ENCODE measurements at regions not wholly inside any gene's neighbourhood (a gene's known extent, or its start where the extent isn't known, plus 50 kb on each side); places are given as distances from the start of the nearest gene placed in this dataset.

DNA sequence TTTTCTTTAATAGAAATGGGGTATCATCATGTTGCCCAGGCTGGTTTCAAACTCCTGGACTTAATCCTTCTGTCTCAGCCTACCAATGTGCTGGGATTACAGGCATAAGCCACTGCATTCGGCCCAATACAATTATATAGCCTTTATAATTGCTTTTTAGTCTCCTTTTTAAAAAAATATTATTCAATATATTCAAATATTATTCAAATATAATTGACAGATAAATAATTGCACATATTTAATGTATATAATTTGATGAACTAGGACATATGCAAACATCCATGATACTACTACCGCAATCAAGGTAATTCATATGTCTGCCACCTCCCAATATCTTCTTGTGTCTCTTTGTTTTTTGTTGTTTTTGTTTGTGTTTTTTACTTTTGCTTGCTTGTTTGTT lies 894.2 kb upstream of the PTPRD start:
- TF ChIP-seq, protein P1, sequence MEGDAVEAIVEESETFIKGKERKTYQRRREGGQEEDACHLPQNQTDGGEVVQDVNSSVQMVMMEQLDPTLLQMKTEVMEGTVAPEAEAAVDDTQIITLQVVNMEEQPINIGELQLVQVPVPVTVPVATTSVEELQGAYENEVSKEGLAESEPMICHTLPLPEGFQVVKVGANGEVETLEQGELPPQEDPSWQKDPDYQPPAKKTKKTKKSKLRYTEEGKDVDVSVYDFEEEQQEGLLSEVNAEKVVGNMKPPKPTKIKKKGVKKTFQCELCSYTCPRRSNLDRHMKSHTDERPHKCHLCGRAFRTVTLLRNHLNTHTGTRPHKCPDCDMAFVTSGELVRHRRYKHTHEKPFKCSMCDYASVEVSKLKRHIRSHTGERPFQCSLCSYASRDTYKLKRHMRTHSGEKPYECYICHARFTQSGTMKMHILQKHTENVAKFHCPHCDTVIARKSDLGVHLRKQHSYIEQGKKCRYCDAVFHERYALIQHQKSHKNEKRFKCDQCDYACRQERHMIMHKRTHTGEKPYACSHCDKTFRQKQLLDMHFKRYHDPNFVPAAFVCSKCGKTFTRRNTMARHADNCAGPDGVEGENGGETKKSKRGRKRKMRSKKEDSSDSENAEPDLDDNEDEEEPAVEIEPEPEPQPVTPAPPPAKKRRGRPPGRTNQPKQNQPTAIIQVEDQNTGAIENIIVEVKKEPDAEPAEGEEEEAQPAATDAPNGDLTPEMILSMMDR (IDR thresholded peaks at IDR 0.05) = no peak
- TF ChIP-seq RFX5 (IDR thresholded peaks at IDR 0.05) = no peak
- TF ChIP-seq MAZ (IDR thresholded peaks at IDR 0.05; ENCODE audit: borderline replicate concordance, low read depth, low read length) = no peak
- TF ChIP-seq POLR2A (IDR thresholded peaks at IDR 0.05; ENCODE audit: low read length) = no peak
- no peak for TF ChIP-seq EP300 (IDR thresholded peaks at IDR 0.05)
- no peak for TF ChIP-seq CBX8 (IDR thresholded peaks at IDR 0.05)
- TF ChIP-seq HDAC2 (IDR thresholded peaks at IDR 0.05) = no peak
- TF ChIP-seq KDM5A (IDR thresholded peaks at IDR 0.05) = no peak
- TF ChIP-seq MYC (IDR thresholded peaks at IDR 0.05; ENCODE audit: borderline replicate concordance, low read length) = no peak
- no peak for TF ChIP-seq POLR2AphosphoS2 (conservative IDR thresholded peaks at IDR 0.05; ENCODE audit: low read length)
- no peak for TF ChIP-seq HOXA7 (CRISPR knock-in tag; IDR thresholded peaks at IDR 0.05)
- TF ChIP-seq, protein P2, sequence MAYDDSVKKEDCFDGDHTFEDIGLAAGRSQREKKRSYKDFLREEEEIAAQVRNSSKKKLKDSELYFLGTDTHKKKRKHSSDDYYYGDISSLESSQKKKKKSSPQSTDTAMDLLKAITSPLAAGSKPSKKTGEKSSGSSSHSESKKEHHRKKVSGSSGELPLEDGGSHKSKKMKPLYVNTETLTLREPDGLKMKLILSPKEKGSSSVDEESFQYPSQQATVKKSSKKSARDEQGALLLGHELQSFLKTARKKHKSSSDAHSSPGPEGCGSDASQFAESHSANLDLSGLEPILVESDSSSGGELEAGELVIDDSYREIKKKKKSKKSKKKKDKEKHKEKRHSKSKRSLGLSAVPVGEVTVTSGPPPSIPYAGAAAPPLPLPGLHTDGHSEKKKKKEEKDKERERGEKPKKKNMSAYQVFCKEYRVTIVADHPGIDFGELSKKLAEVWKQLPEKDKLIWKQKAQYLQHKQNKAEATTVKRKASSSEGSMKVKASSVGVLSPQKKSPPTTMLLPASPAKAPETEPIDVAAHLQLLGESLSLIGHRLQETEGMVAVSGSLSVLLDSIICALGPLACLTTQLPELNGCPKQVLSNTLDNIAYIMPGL (CRISPR knock-in tag; IDR thresholded peaks at IDR 0.05; ENCODE audit: borderline replicate concordance) = no peak

Measured in A549 (cell line).